ENCODE measurements at regions not wholly inside any gene's neighbourhood (a gene's known extent, or its start where the extent isn't known, plus 50 kb on each side); places are given as distances from the start of the nearest gene placed in this dataset.
A peak's percentile ranks its signal among the peaks of the same experiment; 100 is the strongest.
"Not testable (repeated sequence)": the region's sequence is repeated elsewhere in the genome, so short reads cannot be mapped to it uniquely, and the experiment has no call there.

DNA sequence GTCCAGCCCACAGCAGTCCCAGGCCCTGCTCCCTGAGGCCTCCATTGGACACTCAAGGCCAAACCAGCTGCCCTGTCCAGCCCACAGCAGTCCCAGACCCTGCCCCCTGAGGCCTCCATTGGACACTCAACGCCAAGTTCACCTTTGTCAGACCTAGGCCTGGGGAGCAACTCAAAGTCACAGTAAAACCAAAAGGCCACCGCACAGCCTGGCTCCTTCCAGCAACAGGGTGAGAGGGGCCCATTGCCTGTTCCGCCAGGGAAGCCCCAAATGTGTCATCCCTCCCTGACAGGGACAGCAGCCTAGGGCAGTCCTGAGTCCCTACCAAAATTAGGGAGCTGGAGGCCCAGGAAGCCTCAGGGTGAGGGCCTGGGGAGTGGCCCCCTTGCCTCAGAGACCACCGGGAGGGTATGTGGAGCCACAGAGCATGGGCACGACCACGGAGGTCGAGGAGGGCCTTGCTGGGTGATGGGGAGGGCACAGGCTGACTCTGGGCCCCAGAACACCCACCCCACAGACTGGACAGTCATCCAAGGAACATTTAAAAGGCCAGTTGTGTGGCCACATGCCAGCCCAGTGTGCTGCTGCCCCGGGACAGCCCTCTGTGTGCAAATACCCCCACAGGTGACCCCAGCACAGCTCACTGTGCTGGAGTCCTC lies 66.5 kb upstream of the PPP2R2D start:
- DNase-seq: no peak
- Histone ChIP-seq H4K20me1 (ENCODE audit: insufficient read depth, low read length) (no peaks in the 10 kb centered on the region), H3K27ac (ENCODE audit: low read length) (no peak overlapping the region), H3K9me2 (replicated peaks; ENCODE audit: insufficient read depth, low read length) (no peaks in the 10 kb centered on the region), H3K4me1 (ENCODE audit: low read length) (no peaks in the 10 kb centered on the region), H3K4me3 (ENCODE audit: low read length) (no peak overlapping the region), H3K4me2 (ENCODE audit: low read depth, low read length) (no peak overlapping the region), H3K9me3 (replicated peaks; ENCODE audit: insufficient read depth, low read length) (no peaks in the 10 kb centered on the region), H3F3A (ENCODE audit: insufficient read depth, low read length) (no peaks in the 10 kb centered on the region), H3K27me3 (replicated peaks; ENCODE audit: insufficient read depth, low read length) (no peaks in the 10 kb centered on the region; the same call in 1 of the 2 replicates), H3K79me2 (ENCODE audit: low read length) (no peaks in the 10 kb centered on the region), H3K36me3 (replicated peaks; ENCODE audit: insufficient read depth, low read length) (no peaks in the 10 kb centered on the region), H2AFZ (ENCODE audit: low read length) (no peak overlapping the region), H3K9ac (ENCODE audit: low read length) (no peak overlapping the region)
- TF ChIP-seq, protein P1, sequence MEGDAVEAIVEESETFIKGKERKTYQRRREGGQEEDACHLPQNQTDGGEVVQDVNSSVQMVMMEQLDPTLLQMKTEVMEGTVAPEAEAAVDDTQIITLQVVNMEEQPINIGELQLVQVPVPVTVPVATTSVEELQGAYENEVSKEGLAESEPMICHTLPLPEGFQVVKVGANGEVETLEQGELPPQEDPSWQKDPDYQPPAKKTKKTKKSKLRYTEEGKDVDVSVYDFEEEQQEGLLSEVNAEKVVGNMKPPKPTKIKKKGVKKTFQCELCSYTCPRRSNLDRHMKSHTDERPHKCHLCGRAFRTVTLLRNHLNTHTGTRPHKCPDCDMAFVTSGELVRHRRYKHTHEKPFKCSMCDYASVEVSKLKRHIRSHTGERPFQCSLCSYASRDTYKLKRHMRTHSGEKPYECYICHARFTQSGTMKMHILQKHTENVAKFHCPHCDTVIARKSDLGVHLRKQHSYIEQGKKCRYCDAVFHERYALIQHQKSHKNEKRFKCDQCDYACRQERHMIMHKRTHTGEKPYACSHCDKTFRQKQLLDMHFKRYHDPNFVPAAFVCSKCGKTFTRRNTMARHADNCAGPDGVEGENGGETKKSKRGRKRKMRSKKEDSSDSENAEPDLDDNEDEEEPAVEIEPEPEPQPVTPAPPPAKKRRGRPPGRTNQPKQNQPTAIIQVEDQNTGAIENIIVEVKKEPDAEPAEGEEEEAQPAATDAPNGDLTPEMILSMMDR (IDR thresholded peaks at IDR 0.05; ENCODE audit: low read length): no peak
- TF ChIP-seq EZH2 (optimal IDR thresholded peaks at IDR 0.05; ENCODE audit: low read depth, low read length) (no peak), EZH2phosphoT487 (IDR thresholded peaks at IDR 0.05; ENCODE audit: low read length) (no peak)

GRCh38 chr10:131838966-131839742 lies 61.7 kb upstream of the PPP2R2D start:
- TF ChIP-seq EZH2 (optimal IDR thresholded peaks at IDR 0.05; ENCODE audit: low read depth, low read length): no peak
- Histone ChIP-seq H3K79me2 (ENCODE audit: low read length) (no peaks in the 10 kb centered on the region), H3K4me3 (ENCODE audit: low read length) (no peak overlapping the region), H3K9me3 (replicated peaks; ENCODE audit: insufficient read depth, low read length) (no peaks in the 10 kb centered on the region), H3K9me2 (replicated peaks; ENCODE audit: insufficient read depth, low read length) (no peaks in the 10 kb centered on the region), H3K4me1 (ENCODE audit: low read length) (no peaks in the 10 kb centered on the region), H3K4me2 (ENCODE audit: low read depth, low read length) (no peak overlapping the region), H4K20me1 (ENCODE audit: insufficient read depth, low read length) (no peaks in the 10 kb centered on the region), H3K27me3 (replicated peaks; ENCODE audit: insufficient read depth, low read length) (no peaks in the 10 kb centered on the region; the same call in none of the 2 replicates), H3K36me3 (replicated peaks; ENCODE audit: insufficient read depth, low read length) (no peaks in the 10 kb centered on the region), H3K9ac (ENCODE audit: low read length) (no peak overlapping the region), H3K27ac (ENCODE audit: low read length) (no peak overlapping the region), H2AFZ (ENCODE audit: low read length) (no peak overlapping the region), H3F3A (ENCODE audit: insufficient read depth, low read length) (no peaks in the 10 kb centered on the region)
- no peak for DNase-seq

DNA sequence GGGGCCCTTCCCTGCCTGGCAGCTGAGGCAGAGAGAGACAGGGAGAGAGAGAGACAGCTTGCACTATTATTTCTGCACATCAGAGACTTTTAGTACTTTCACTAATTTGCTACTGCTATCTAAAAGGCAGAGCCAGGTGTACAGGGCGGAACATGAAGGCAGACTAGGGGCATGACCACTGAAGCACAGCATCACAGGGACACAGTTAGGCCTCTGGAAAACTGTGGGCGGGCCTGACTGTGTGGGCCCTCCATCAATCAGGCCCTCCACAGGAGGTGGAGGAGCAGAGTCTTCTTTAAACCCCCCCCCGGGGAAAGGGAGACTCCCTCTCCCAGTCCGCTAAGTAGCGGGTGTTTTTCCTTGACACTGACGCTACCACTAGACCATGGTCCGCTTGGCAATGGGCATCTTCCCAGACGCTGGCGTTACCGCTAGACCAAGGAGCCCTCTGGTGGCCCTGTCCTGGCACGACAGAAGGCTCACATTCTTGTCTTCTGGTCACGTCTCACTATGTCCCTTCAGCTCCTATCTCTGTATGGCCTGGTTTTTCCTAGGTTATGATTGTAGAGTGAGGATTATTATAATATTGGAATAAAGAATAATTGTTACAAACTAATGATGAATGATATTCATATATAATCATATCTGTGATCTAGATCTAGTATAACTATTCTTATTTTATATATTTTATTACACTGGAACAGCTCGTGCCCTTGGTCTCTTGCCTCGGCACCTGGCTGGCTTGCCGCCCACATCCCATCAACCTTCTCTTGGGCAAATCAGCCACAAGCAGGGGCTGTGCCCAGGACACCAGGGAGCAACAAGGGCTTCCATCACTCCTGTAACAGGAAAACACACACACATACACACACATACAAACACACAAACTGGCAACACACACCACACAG lies 60.7 kb upstream of the PPP2R2D start:
- H3K9ac ChIP-seq (ENCODE audit: low read length); H3K4me3 ChIP-seq (ENCODE audit: low read length); DNase-seq: not testable (repeated sequence)

More for the DNA sequence above, 60.7 kb upstream of the PPP2R2D start:
- H3K36me3 ChIP-seq (replicated peaks; ENCODE audit: insufficient read depth, low read length); H3K27ac ChIP-seq (ENCODE audit: low read length); H3K9me2 ChIP-seq (replicated peaks; ENCODE audit: insufficient read depth, low read length); H3K27me3 ChIP-seq (replicated peaks; ENCODE audit: insufficient read depth, low read length); H3K79me2 ChIP-seq (ENCODE audit: low read length); H3K4me1 ChIP-seq (ENCODE audit: low read length); H3K9me3 ChIP-seq (replicated peaks; ENCODE audit: insufficient read depth, low read length); H3F3A ChIP-seq (ENCODE audit: insufficient read depth, low read length); H3K4me2 ChIP-seq (ENCODE audit: low read depth, low read length); H4K20me1 ChIP-seq (ENCODE audit: insufficient read depth, low read length); H2AFZ ChIP-seq (ENCODE audit: low read length): not testable (repeated sequence)
- TF ChIP-seq, protein P1 (IDR thresholded peaks at IDR 0.05; ENCODE audit: low read length): 0 out of 2 replicates have a peak, but pooled peaks have one; percentile 8

All from MM.1S (cell line).